HUES64 (cell line): ENCODE measurements at regions not wholly inside any gene's neighbourhood (a gene's known extent, or its start where the extent isn't known, plus 50 kb on each side); places are given as distances from the start of the nearest gene placed in this dataset.

Source experiments
- H3K27ac ChIP-seq: 2 replicates; pipeline ENCODE4 v1.7.0; 2013; ENCODE audit warnings: low read depth, low read length, inconsistent platforms
- H3K27me3 ChIP-seq: 2 replicates; pipeline ENCODE4 v1.6.1; 2013; ENCODE audit warnings: mild to moderate bottlenecking, low read length; ENCODE audit not compliant: insufficient read depth
- H3K36me3 ChIP-seq: 2 replicates; pipeline ENCODE4 v1.6.1; 2013; ENCODE audit warnings: mild to moderate bottlenecking, low read length; ENCODE audit not compliant: insufficient read depth
- H3K4me1 ChIP-seq: 2 replicates; pipeline ENCODE4 v1.6.1; 2013; ENCODE audit warnings: mild to moderate bottlenecking, low read length, moderate library complexity; ENCODE audit not compliant: insufficient read depth
- H3K4me3 ChIP-seq: 2 replicates; pipeline ENCODE4 v1.5.1; 2013; ENCODE audit warnings: mild to moderate bottlenecking, low read length, moderate library complexity
- H3K9ac ChIP-seq: 2 replicates; pipeline ENCODE4 v1.6.1; 2013; ENCODE audit warnings: mild to moderate bottlenecking, low read depth, low read length
- H3K9me3 ChIP-seq: 2 replicates; pipeline ENCODE4 v1.6.1; 2013; ENCODE audit warnings: low read depth, low read length; ENCODE audit not compliant: insufficient read depth
- WGBS: fragments of 150-250, 120-280 bp; methylation state at CpG from one replicate; pipeline ENCODE4 v1.1.7; 2013; ENCODE audit warnings: missing lambda C conversion rate; 5-methylcytosine and 5-hydroxymethylcytosine counted together

DNA sequence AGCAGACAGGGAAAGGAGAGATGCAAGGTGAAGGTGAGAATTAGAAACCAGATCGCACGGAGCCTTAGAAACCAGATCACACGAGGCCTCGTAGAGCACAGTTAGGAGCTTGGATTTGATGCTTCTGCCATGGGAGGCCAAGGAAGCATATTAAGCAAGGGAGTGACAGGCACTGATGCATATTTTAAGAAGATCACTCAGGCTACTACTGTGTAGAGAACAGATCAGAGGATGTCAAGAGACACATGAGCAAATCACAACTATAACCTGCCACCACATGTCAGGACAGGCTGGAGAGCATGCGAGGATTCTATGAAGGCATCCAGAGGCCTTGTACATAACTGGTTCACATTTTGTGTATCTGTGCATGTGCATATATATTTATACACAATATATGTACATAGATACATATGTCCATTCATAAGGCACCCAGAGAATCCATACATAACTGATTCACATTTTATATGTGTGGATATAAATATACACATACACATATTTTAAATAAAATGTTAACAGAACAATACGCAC is 99.6 kb upstream of the FHIT start:
- Histone ChIP-seq H3K27me3 (no peaks in the 10 kb centered on the region), H3K27ac (no peak overlapping the region), H3K4me3 (no peak overlapping the region), H3K9me3 (no peaks in the 10 kb centered on the region), H3K4me1 (no peaks in the 10 kb centered on the region), H3K9ac (no peak overlapping the region), H3K36me3 (no peaks in the 10 kb centered on the region)
- 96% methylated on average over 5 of the region's 6 CpGs for WGBS

DNA sequence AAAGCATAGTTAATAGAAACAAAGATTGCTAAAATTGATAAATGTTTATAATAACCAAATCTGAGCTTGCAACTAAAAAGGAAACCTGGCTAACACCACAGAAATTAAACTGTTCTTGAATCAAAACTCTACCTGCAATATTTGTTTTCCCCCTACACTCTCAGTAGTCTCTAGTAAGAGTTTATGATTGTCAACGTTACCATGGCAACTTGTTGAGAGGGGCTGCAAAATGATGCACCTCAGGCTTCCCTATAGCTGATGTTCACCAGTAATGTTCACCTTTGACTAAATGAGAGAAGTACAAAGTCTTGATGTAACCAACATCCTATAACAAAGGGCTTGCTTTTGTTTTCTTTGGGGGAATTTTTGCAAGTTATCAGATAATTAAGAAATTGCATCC is 101.1 kb upstream of the FHIT start:
- Histone ChIP-seq H3K27ac (no peak overlapping the region), H3K36me3 (no peaks in the 10 kb centered on the region), H3K4me1 (no peaks in the 10 kb centered on the region), H3K27me3 (no peaks in the 10 kb centered on the region), H3K4me3 (no peak overlapping the region), H3K9me3 (no peaks in the 10 kb centered on the region), H3K9ac (no peak overlapping the region)
- 100% methylated on average over 1 of the region's 1 CpG for WGBS

DNA sequence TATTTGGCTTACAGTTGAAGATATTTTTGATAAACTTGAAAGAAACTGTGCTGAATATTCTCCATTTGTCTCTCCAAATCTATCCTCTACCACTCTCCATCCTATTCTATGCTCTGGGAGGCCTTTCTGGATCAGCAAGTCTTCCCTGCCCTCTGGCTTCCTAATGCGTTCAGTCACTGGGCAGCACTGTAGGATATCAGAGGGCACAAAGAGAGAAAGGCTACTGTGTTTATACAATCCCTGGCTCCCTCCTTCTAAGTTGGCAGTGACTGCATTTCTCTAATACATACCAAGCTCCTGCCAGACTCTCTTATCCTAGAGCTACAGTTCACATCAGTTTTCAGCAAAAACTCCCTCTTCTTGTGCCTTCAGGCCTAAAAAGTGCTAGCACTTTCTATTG is 102.1 kb upstream of the FHIT start:
- Histone ChIP-seq H3K4me1 (no peaks in the 10 kb centered on the region), H3K9ac (no peak overlapping the region), H3K36me3 (no peaks in the 10 kb centered on the region), H3K27me3 (no peaks in the 10 kb centered on the region), H3K4me3 (no peak overlapping the region), H3K9me3 (no peaks in the 10 kb centered on the region), H3K27ac (no peak overlapping the region)
- 87% methylated on average over 1 of the region's 1 CpG for WGBS

DNA sequence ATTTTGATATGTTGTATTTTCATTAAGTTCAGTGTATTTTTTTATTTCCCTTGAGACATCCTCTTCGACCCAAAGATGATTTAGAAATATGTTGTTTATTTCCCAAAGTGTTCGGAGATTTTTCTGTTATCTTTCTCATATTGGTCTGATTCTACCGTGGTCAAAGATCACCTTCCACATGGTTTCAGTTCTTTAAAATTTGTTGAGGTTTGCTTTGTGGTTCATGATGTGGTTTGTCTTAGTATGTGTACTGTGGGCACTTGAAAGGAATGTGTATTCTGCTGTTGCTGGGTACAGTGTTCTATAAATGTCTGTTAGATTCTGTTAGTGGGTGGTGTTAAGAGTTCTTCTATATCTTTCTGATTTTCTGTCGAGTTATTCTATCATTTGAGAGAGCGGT is 103.4 kb upstream of the FHIT start:
- H3K27me3 ChIP-seq = no peaks in the 10 kb centered on the region
- H3K4me1 ChIP-seq = no peaks in the 10 kb centered on the region
- no peak overlapping the region for H3K9ac ChIP-seq
- H3K4me3 ChIP-seq = no peak overlapping the region
- no peak overlapping the region for H3K27ac ChIP-seq
- no peaks in the 10 kb centered on the region for H3K36me3 ChIP-seq
- H3K9me3 ChIP-seq = no peaks in the 10 kb centered on the region
- 99% methylated on average over 4 of the region's 5 CpGs for WGBS

DNA sequence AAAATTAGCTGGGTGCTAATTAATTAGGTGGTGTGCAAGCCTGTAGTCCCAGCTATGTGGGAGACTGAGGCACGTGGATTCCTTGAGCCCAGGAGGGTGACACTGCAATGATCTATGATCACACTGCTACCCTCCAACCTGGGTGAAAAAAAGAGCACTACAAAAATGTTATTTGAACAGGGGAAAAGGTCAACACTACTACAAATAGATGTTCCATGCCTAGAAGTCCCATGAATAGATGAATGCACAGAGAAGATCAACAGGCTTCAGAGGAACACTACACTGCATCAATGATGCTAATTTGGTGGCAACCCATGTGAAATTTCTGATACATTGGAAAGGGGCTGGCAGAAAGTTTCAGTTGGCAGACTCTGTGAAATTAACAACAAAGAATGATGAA is 105.4 kb upstream of the FHIT start:
- Histone ChIP-seq H3K36me3 (no peaks in the 10 kb centered on the region), H3K4me1 (no peaks in the 10 kb centered on the region), H3K9me3 (no peaks in the 10 kb centered on the region), H3K4me3 (no peak overlapping the region), H3K27ac (no peak overlapping the region), H3K9ac (no peak overlapping the region; the same call in 1 of the 2 replicates), H3K27me3 (no peaks in the 10 kb centered on the region)
- 95% methylated on average over 1 of the region's 1 CpG for WGBS

DNA sequence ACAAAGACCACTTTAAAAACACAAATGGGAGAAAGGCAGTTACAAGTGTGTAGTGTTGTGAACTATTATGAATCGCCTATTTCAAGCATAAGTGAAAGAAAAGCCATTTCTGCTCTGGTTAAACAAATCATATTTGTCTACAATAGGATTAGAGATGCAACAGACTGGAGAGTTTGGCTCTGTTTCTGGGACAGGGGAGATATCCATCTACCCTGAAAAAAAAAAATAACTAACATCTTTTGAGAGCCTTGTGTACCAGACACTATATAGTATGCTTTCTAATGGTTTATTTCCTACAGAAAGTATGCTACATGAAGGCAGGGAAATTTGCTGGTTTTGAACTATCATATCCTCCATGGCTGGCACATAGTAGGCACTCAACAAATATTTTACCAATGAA is 106.7 kb upstream of the FHIT start:
- Histone ChIP-seq H3K27ac (no peak overlapping the region), H3K9ac (no peak overlapping the region), H3K4me3 (no peak overlapping the region), H3K4me1 (no peaks in the 10 kb centered on the region), H3K36me3 (no peaks in the 10 kb centered on the region), H3K9me3 (0 out of 2 replicates have a peak, but pooled peaks cover 7% of the 10 kb centered on the region), H3K27me3 (no peaks in the 10 kb centered on the region)
- 83% methylated on average over 1 of the region's 1 CpG for WGBS

DNA sequence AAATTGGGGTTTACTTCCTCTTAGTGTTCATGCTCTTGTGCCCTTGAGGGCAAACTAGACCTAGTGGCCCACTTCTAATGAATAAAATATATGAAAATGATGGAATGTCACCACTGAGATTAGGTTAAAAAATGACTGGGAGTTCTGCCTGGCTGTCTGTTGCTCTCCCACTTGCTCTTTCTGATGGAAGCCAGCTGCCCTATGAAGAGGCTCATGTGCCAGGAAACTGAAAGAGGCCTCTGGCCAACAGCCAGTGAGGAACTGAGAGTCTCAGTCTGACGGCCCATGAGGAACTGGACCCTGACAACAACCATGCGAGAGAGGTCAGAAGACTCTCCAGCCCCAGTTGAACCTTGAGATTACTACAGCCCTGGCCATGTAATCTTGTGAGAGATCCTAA is 107.1 kb upstream of the FHIT start:
- Histone ChIP-seq H3K27ac (no peak overlapping the region), H3K9me3 (peaks cover 8% of the 10 kb centered on the region), H3K36me3 (no peaks in the 10 kb centered on the region), H3K4me1 (no peaks in the 10 kb centered on the region), H3K9ac (no peak overlapping the region), H3K4me3 (no peak overlapping the region), H3K27me3 (no peaks in the 10 kb centered on the region)
- 86% methylated on average over 2 of the region's 2 CpGs for WGBS

- 80% methylated on average over 1 of the region's 3 CpGs for WGBS
- Histone ChIP-seq H3K27me3 (no peaks in the 10 kb centered on the region), H3K27ac (no peak overlapping the region), H3K4me1 (no peaks in the 10 kb centered on the region), H3K36me3 (no peaks in the 10 kb centered on the region), H3K9me3 (peaks cover 18% of the 10 kb centered on the region), H3K9ac (no peak overlapping the region), H3K4me3 (no peak overlapping the region)
Measured at GRCh38 chr3:61360297-61360965, 109.2 kb upstream of the FHIT start.

DNA sequence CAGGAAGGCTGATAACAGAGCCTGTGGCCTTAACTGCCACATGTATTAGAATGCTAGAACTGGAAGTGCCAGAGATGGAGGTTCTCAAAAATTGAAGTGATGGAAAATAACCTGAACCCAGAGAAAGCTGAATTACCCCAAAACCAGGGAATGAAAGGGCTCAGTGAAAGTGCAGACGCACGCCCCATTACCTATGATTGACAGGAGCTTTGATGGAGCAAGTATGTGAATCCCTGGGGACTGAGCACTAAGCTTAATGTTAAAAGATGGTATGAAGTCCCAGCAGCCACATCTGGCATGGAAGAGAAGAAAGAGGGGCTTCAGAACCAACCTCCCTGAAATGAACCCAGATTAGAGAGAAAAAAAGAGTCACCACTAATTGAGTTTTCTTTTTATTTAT is 118.4 kb upstream of the FHIT start:
- Histone ChIP-seq H3K4me1 (no peaks in the 10 kb centered on the region), H3K27me3 (no peaks in the 10 kb centered on the region), H3K9me3 (no peaks in the 10 kb centered on the region), H3K36me3 (no peaks in the 10 kb centered on the region), H3K4me3 (no peak overlapping the region), H3K9ac (no peak overlapping the region), H3K27ac (no peak overlapping the region)
- 95% methylated on average over 2 of the region's 2 CpGs for WGBS

- no peak overlapping the region for H3K4me3 ChIP-seq
- H3K27me3 ChIP-seq = no peaks in the 10 kb centered on the region
- H3K9me3 ChIP-seq = no peaks in the 10 kb centered on the region
- no peak overlapping the region for H3K27ac ChIP-seq
- H3K9ac ChIP-seq = no peak overlapping the region
- H3K36me3 ChIP-seq = no peaks in the 10 kb centered on the region
- 90% methylated on average over 1 of the region's 1 CpG for WGBS
- H3K4me1 ChIP-seq = no peaks in the 10 kb centered on the region
Measured at GRCh38 chr3:61371123-61371522, 119.9 kb upstream of the FHIT start.

- Histone ChIP-seq H3K4me1 (no peaks in the 10 kb centered on the region), H3K27me3 (no peaks in the 10 kb centered on the region), H3K9ac (no peak overlapping the region), H3K27ac (no peak overlapping the region), H3K9me3 (no peaks in the 10 kb centered on the region), H3K4me3 (no peak overlapping the region), H3K36me3 (no peaks in the 10 kb centered on the region)
- no CpG with 5 or more reads among the region's 1 CpG for WGBS
Measured at GRCh38 chr3:61372723-61373122, 121.5 kb upstream of the FHIT start.

DNA sequence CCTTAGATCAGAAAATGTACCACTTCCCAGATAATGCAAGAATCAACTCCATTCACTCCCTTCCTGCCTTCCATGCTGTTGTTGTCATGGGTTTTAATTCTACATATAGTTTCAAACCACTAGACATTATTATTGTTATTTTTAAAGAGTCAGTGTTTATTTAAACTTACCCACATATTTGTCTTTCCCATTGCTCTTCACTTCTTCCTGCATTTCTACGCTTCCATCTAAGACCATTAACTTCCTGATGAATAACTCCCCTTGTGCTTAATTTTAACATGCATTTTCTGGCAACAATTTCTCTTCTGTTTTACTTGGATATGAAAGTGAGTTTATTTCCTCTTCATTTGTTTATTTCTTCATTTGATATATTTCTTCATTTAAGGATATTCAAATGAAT is 127.1 kb upstream of the FHIT start:
- Histone ChIP-seq H3K4me3 (no peak overlapping the region), H3K9ac (no peak overlapping the region), H3K27ac (no peak overlapping the region), H3K9me3 (no peaks in the 10 kb centered on the region), H3K36me3 (no peaks in the 10 kb centered on the region), H3K27me3 (no peaks in the 10 kb centered on the region), H3K4me1 (0 out of 2 replicates have a peak, but pooled peaks cover 5% of the 10 kb centered on the region)
- WGBS = 86% methylated on average over 1 of the region's 1 CpG
